OCI-LY1 (cell line): ENCODE measurements at regions not wholly inside any gene's neighbourhood (a gene's known extent, or its start where the extent isn't known, plus 50 kb on each side); places are given as distances from the start of the nearest gene placed in this dataset.

Experiments used
- CTCF ChIP-seq: fragments of 200-600 bp; sonication (generic), shearing (Covaris generic); IDR thresholded peaks from 2 replicates; pipeline ENCODE4 v1.5.1; 2017; ENCODE audit warnings: mild to moderate bottlenecking, antibody characterized with exemption, low read length, moderate library complexity, mixed read lengths
- EZH2 ChIP-seq: fragments of 200-600 bp; sonication (generic), shearing (Covaris generic); IDR thresholded peaks from 2 replicates; pipeline ENCODE4 v1.8.0; 2017; ENCODE audit warnings: borderline replicate concordance, mixed run types, mild to moderate bottlenecking, antibody characterized with exemption, low read length, moderate library complexity, mixed read lengths

GRCh38 chr6:120606743-120607142 is 727.5 kb downstream of the TBC1D32 start:
- TF ChIP-seq CTCF (no peak), EZH2 (no peak)
